CD14-positive monocyte (primary cell): ENCODE measurements at regions not wholly inside any gene's neighbourhood (a gene's known extent, or its start where the extent isn't known, plus 50 kb on each side); places are given as distances from the start of the nearest gene placed in this dataset.

Experiments used
- DNase-seq, 3 donors: peaks; one replicate each; pipeline ENCODE4 v3.0.0-alpha.2; 2011 to 2022
- H2AFZ ChIP-seq: 2 replicates; pipeline ENCODE4 v1.6.0; 2012; ENCODE audit warnings: mild to moderate bottlenecking, low read depth, low read length, inconsistent platforms; ENCODE audit not compliant: insufficient read depth, poor library complexity, severe bottlenecking
- H3K27ac ChIP-seq, 2 donors: 1 replicate in 1 of 2; 2 replicates in 1 of 2; pipeline ENCODE4 v1.5.1; 2012 to 2013; ENCODE audit warnings: low read length in 2 of 2, control low read depth in 1 of 2, inconsistent platforms in 1 of 2, low read depth in 1 of 2, mild to moderate bottlenecking in 1 of 2
- H3K27me3 ChIP-seq, 2 donors: one replicate each; pipeline versions ENCODE4 v1.6.0 to v1.6.1; 2011 to 2013; ENCODE audit warnings: low read length in 2 of 2; ENCODE audit not compliant: control insufficient read depth in 2 of 2, insufficient read depth in 2 of 2
- H3K36me3 ChIP-seq, 2 donors: replicated peaks in 1 of 2; 1 replicate in 1 of 2; 2 replicates in 1 of 2; pipeline versions ENCODE4 v1.5.1 to v1.6.1; 2012 to 2013; ENCODE audit warnings: low read length in 2 of 2, control low read depth in 1 of 2, inconsistent platforms in 1 of 2, mild to moderate bottlenecking in 1 of 2; ENCODE audit not compliant: insufficient read depth in 2 of 2, control insufficient read depth in 1 of 2
- H3K4me1 ChIP-seq, 2 donors: 1 replicate in 1 of 2; 2 replicates in 1 of 2; pipeline versions ENCODE4 v1.5.1 to v1.6.1; 2012 to 2013; ENCODE audit warnings: low read length in 2 of 2, control low read depth in 1 of 2, inconsistent platforms in 1 of 2, mild to moderate bottlenecking in 1 of 2, moderate library complexity in 1 of 2; ENCODE audit not compliant: insufficient read depth in 2 of 2, control insufficient read depth in 1 of 2
- H3K4me2 ChIP-seq: replicated peaks from 2 replicates; pipeline ENCODE3; 2012; ENCODE audit warnings: low read length, moderate library complexity, mild to moderate bottlenecking; ENCODE audit not compliant: poor library complexity, severe bottlenecking; ENCODE audit errors: extremely low read depth
- H3K4me3 ChIP-seq, 3 experiments: fragments of 200-600 bp in 1 of 3; sonication (generic) in 1 of 3; replicated peaks in 1 of 3; 1 replicate in 2 of 3; 2 replicates in 1 of 3; pipeline ENCODE4 v1.5.1; 2011 to 2013; ENCODE audit warnings: low read length in 3 of 3, mild to moderate bottlenecking in 3 of 3, control low read depth in 2 of 3, low read depth in 2 of 3, inconsistent platforms in 1 of 3, moderate library complexity in 1 of 3
- H3K79me2 ChIP-seq: 2 replicates; pipeline ENCODE4 v1.6.0; 2012; ENCODE audit warnings: mild to moderate bottlenecking, control low read depth, inconsistent platforms, low read length, moderate library complexity; ENCODE audit not compliant: insufficient read depth
- H3K9ac ChIP-seq: 2 replicates; pipeline ENCODE4 v1.6.0; 2017; ENCODE audit warnings: low read length, mild to moderate bottlenecking; ENCODE audit not compliant: insufficient read depth, poor library complexity, severe bottlenecking
- H3K9me3 ChIP-seq, 2 donors: replicated peaks in 1 of 2; 1 replicate in 1 of 2; 2 replicates in 1 of 2; pipeline versions ENCODE4 v1.5.1 to v1.6.1; 2012 to 2013; ENCODE audit warnings: low read length in 2 of 2, control low read depth in 1 of 2; ENCODE audit not compliant: control insufficient read depth in 1 of 2, insufficient read depth in 1 of 2
- H4K20me1 ChIP-seq: 2 replicates; pipeline ENCODE4 v1.6.0; 2012; ENCODE audit warnings: mild to moderate bottlenecking, low read length, control low read depth, moderate library complexity; ENCODE audit not compliant: insufficient read depth
- H3K27ac Mint-ChIP-seq, 7 donors: one replicate each; pipeline ENCODE4 v1.8.0; 2020; ENCODE audit warnings: mild to moderate bottlenecking in 7 of 7, mixed read lengths in 7 of 7, moderate library complexity in 6 of 7, inconsistent platforms in 2 of 7
- H3K27me3 Mint-ChIP-seq, 3 donors: one replicate each; pipeline ENCODE4 v1.8.0; 2021 to 2022; ENCODE audit warnings: low read depth in 3 of 3, mild to moderate bottlenecking in 3 of 3, mixed read lengths in 3 of 3, moderate library complexity in 3 of 3, inconsistent platforms in 1 of 3
- H3K36me3 Mint-ChIP-seq, 2 donors: one replicate each; pipeline ENCODE4 v1.8.0; 2020; ENCODE audit warnings: mixed read lengths in 2 of 2, inconsistent platforms in 1 of 2, mild to moderate bottlenecking in 1 of 2
- H3K4me1 Mint-ChIP-seq: one replicate; pipeline ENCODE4 v1.8.0; 2020; ENCODE audit warnings: mild to moderate bottlenecking, mixed read lengths
- H3K4me3 Mint-ChIP-seq, 2 donors: one replicate each; pipeline ENCODE4 v1.8.0; 2020; ENCODE audit warnings: mild to moderate bottlenecking in 2 of 2, mixed read lengths in 2 of 2, moderate library complexity in 1 of 2
- H3K9me3 Mint-ChIP-seq, 7 donors: one replicate each; pipeline ENCODE4 v1.8.0; 2020 to 2022; ENCODE audit warnings: mixed read lengths in 7 of 7, mild to moderate bottlenecking in 6 of 7, moderate library complexity in 6 of 7, inconsistent platforms in 2 of 7
- CTCF ChIP-seq: fragments of 200-600 bp; IDR thresholded peaks from one replicate; pipeline ENCODE4 v1.8.0; 2022; ENCODE audit warnings: antibody characterized with exemption, mild to moderate bottlenecking
- WGBS: methylation state at CpG from one replicate; pipeline ENCODE4 v1.1.5; 2013; ENCODE audit warnings: missing lambda C conversion rate; ENCODE audit not compliant: insufficient coverage; 5-methylcytosine and 5-hydroxymethylcytosine counted together
- intact Hi-C, 2 donors: fragments of 100-400 bp; cut with micrococcal nuclease; formaldehyde crosslinking; loops; one replicate each; pipeline versions ENCODE4 v1.15.0 to v1.15.1; 2023

GRCh38 chr5:105146867-105147266 lies 1584.3 kb upstream of the NUDT12 start:
- H3K4me2 ChIP-seq, result no peak overlapping the region
- intact Hi-C loops, result no loop called here
- H3K27me3 ChIP-seq, result no peaks in the 10 kb centered on the region
- H3K36me3 ChIP-seq, result no peaks in the 10 kb centered on the region
- Mint-ChIP-seq H3K27me3 (peaks cover 0 to 2% (median 2%) of the 10 kb centered on the region in 3 donors), H3K36me3 (no peaks in the 10 kb centered on the region), H3K27ac (no peak overlapping the region), H3K9me3 (peaks cover 0 to 5% (median 0%) of the 10 kb centered on the region in 7 donors), H3K4me3 (no peak overlapping the region), H3K4me1 (no peaks in the 10 kb centered on the region)
- H3K9me3 ChIP-seq, result peaks cover 0 to 4% of the 10 kb centered on the region in 2 donors
- no peak for DNase-seq
- no CpG with 5 or more reads among the region's 2 CpGs for WGBS
- TF ChIP-seq CTCF, result no peak
- H3K4me3 ChIP-seq, result no peak overlapping the region
- H3K27ac ChIP-seq, result no peak overlapping the region
- no peak overlapping the region for H3K9ac ChIP-seq
- H2AFZ ChIP-seq, result no peak overlapping the region
- no peaks in the 10 kb centered on the region for H4K20me1 ChIP-seq
- H3K4me1 ChIP-seq, result no peaks in the 10 kb centered on the region
- H3K79me2 ChIP-seq, result no peaks in the 10 kb centered on the region

GRCh38 chr5:105145152-105145551 lies 1582.6 kb upstream of the NUDT12 start:
- H3K4me2 ChIP-seq, result no peak overlapping the region
- intact Hi-C loops, result no loop called here
- Mint-ChIP-seq H3K4me1 (no peaks in the 10 kb centered on the region), H3K9me3 (peaks cover 0 to 3% (median 0%) of the 10 kb centered on the region in 7 donors), H3K36me3 (no peaks in the 10 kb centered on the region), H3K27ac (no peak overlapping the region), H3K4me3 (no peak overlapping the region), H3K27me3 (peaks cover 0 to 2% (median 2%) of the 10 kb centered on the region in 3 donors)
- H3K36me3 ChIP-seq, result no peaks in the 10 kb centered on the region
- no peak for TF ChIP-seq CTCF
- no peak overlapping the region for H3K27ac ChIP-seq
- no peak overlapping the region for H2AFZ ChIP-seq
- no peak for DNase-seq
- H3K9ac ChIP-seq, result no peak overlapping the region
- no peaks in the 10 kb centered on the region for H3K4me1 ChIP-seq
- no CpG with 5 or more reads among the region's 8 CpGs for WGBS
- no peaks in the 10 kb centered on the region for H3K79me2 ChIP-seq
- no peaks in the 10 kb centered on the region for H4K20me1 ChIP-seq
- no peak overlapping the region for H3K4me3 ChIP-seq
- H3K27me3 ChIP-seq, result no peaks in the 10 kb centered on the region
- H3K9me3 ChIP-seq, result peaks cover 0 to 4% of the 10 kb centered on the region in 2 donors
